NT2/D1 (cell line): ENCODE measurements at regions not wholly inside any gene's neighbourhood (a gene's known extent, or its start where the extent isn't known, plus 50 kb on each side); places are given as distances from the start of the nearest gene placed in this dataset.

ENCODE experiments used
- SUZ12 ChIP-seq: IDR thresholded peaks from 2 replicates; pipeline ENCODE4 v1.6.1; 2011; ENCODE audit not compliant: insufficient read length, insufficient read depth; ENCODE audit errors: extremely low read depth
- YY1 ChIP-seq: IDR thresholded peaks from 2 replicates; pipeline ENCODE4 v1.6.1; 2011; ENCODE audit not compliant: insufficient read length, insufficient read depth

GRCh38 chr20:60869087-60869486, 383.0 kb upstream of the CDH4 start:
- TF ChIP-seq SUZ12 (no peak), YY1 (no peak)
